NCI-H1694 (cell line): ENCODE measurements at regions not wholly inside any gene's neighbourhood (a gene's known extent, or its start where the extent isn't known, plus 50 kb on each side); places are given as distances from the start of the nearest gene placed in this dataset.

Source experiments
- DNase-seq: peaks from one replicate; lab custom pipeline; 2025; lab: John Stamatoyannopoulos, UW

DNA sequence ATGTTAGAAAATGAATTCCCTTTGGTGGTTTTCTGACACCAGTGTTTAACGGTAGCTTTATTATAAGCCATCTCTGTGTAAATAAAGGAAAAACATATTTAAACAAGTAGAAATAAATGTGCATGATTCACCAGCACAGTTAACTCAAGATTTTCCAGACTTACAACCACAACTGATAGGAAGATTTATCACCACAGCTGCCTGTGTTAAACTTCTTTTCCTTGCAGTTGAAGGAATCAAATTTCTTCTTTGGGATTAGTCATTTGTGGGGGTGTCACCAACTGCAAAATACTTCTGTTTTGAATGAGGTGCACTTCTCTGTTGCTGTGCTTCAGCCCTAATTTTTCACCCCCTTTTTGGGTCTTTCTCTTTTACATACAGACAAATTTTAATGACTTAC, 128.1 kb upstream of the STK26 start:
- DNase-seq, result no peak

DNA sequence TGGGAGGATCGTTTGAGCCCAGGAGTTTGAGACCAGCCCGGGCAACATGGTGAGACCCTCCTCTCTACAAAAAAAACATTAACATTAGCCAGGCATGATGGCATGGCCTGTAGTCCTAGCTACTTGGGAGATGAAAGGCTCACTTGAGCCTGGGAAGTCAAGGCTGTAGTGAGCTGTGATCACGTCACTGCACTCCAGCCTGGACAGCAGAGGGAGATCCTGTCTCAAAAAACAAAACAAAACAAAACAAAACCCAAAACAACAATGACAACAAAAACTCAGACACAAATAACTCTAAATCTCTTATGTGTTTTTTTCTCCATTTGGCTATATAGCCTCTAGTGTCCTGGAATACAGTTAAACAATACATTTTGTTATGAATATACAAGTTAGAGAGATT, 127.3 kb upstream of the STK26 start:
- DNase-seq, result no peak

DNA sequence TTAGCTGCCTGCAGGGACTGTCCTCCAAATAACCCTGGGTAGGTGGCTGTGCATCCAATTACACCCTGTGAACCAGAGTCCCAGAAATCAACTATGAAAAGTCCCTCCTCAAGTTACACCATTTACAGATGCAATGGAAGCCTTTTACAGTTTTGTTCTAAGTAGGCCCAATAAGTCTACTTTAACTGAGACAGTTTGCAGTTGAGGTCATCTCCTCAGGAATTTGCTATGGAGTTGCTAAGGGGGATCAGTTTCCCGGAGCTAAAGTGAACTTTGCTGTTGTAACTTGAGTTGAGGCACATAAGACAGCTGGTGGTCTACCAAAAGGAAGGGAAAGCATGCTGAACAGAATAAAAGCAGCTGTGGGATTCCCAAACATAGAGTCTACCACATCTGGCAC, 121.6 kb upstream of the STK26 start:
- DNase-seq, result no peak

DNA sequence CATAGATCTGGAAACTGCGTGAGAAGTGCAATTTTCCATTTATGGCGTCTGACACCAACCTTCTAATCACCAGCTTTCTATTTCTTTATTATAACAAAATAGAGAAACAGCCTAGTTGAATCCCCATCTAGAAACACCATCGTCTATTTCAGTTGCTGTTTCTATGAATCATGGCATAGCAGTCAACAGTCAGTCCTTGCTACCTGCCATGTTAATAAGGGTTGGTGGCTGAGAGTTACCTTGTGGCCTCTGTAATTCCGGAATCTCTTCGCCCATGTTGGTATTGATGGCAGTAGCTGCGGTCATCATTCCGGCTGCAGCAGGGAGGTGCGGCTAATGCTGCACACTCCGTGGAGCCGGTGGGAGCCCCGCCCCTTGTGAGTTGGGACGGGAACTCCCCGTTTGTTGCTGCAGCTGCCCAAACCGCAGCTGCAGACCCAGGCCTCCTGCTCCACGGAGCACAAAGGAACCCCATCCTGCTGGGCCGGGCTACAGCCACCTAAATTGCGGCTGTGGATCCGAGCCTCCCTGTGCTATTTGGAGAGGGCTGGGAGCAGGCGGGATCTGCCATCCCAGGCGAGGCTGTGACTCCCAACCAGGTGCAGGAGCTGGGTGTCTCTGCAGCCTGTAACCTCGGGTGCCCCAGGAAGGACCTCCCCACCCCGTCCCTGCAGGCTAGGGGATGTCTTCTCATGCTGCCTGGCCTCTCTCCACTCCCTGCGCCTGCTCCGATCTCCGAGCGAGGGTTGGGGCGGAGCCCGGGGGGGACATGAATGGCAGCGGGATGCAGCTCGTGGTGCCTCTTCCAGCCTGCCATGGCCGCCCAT, 115.4 kb upstream of the STK26 start:
- DNase-seq, result no peak

DNA sequence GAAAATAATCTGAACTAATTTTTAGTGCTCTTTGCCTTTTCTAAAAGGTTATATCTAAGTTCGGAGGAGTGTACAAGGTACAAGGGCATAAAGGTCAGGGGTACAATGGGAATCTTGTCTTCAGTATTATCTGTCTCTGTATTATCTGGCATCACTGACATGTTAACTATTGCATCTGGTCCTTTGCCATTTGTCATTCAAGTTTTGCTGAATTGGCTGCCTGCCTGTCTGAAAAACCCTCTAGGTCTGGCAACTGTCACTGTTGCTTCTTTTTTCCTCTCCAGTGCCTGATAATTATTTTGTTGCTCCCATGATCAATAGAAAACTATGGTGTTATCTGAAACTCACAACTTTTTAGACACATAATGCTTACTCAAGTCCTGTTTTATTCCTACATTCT, 112.5 kb upstream of the STK26 start:
- DNase-seq, result peak; percentile 61

DNA sequence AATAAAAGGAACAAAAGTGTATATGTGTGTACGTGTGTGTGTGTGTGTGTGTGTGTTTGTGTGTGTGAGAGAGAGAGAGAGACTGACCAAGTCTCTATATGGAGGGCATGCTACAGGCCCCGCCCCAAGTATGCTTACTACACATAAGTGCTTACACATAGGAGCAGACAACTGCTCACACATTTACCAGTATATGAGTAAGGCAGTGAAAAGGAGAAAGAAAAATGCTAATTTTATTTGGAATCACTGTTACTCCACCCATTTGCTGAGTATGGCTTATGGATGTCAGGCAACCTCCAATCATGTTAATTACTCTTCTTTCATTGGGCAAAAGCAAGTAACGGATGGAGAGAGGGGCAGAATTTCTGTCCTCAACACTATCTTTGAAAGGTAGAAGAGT, 107.6 kb upstream of the STK26 start:
- no peak for DNase-seq

DNA sequence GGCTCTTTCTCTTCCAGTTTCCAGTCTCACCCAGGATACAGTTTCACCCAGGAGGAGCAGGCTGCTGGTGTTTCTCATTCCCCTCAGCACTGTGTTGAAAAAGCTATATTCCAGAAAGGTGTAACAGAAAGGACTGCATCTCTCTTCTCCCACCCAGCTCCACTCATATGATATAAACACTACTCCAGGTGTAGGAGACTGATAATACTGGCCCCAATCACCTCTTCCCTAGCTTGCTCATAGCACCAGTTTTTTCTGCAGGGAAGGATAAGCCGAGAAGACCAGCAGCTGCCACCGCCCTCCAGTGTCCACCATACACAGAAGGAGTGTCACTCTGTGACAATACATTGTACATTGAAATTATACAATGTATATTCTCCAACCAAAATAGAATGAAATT, 105.5 kb upstream of the STK26 start:
- DNase-seq, result no peak

DNA sequence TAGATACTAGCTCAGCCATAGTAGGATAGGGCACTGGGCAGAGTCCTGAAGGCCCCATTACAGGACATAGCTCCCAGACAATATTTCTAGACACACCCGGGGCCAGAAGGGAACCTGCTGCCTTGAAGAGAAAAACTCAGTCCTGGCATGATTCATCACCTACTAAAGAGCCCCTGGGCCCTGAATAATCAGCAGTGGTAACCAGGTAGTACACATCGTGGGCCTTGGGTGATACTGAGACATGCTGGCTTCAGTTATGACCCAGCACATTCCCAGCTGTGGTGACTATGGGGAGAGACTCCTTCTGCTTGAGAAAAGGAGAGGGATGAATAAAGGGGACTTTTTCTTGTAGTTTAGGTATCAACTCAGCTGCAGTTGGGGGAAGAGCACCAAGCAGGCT, 104.3 kb upstream of the STK26 start:
- DNase-seq, result no peak

DNA sequence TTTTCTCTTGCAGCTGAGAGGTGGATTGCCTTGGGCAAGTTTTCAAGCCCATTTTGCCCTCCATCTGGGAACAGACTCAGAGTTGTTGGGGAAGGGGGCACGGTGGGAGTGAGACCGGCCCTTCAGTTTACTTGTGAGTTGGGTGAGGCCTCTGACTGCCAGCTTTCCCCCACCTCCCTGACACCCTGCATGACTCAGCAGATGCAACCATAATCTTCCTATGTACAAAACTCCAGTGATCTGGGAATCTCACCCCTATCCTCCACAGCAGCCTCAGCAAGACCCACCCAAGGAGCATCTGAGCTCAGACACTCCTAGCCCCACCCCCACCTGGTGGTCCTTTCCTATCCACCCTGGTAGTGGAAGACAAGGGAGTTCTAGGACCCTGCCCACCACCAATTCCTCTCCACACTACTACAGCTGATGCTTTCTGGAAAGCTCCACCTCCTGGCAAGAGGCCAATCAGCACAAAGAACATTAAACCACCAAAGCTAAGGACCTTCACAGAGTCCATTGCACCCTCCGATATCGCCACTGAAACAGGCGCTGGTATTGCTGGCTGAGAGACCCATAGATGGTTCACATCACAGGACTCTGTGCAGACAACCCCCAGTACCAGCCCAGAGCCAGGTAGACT, 99.4 kb upstream of the STK26 start:
- DNase-seq, result no peak

DNA sequence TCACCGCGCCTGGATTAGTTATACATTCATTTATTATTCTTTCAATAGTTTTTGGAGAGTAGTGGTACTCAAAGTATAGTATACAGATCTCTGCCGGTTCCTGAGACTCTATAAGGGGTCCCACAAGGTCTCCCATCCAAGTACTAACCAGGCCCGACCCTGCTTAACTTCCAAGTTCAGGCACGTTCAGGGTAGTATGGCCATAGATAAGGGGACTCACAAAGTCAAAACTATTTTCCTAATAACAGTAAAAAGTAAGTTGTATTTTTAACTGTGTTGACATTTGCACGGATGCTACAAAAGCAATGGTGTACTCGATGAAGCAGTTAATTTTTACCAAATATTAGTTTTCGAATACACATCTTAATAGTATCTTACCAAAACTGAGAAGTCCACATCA, 84.4 kb upstream of the STK26 start:
- DNase-seq, result no peak

DNA sequence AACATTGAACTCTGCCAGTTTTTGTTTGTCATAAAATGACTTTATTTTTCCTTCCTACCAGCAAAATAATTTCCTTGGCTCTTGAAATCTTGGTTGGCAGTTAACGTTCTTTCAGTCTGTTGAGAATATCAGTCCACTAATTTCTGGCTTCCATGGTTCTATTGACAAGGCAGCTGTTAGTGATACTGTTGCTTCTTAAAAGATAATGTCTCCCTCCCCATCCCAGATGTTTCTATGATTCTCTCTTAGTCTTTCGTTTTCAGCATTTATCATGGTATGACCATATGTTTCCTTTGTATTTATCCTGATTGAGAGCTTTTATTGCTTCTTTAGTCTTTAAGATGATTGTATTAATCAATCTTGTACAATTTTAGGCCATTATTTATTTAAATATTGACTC, 81.1 kb upstream of the STK26 start:
- no peak for DNase-seq

DNA sequence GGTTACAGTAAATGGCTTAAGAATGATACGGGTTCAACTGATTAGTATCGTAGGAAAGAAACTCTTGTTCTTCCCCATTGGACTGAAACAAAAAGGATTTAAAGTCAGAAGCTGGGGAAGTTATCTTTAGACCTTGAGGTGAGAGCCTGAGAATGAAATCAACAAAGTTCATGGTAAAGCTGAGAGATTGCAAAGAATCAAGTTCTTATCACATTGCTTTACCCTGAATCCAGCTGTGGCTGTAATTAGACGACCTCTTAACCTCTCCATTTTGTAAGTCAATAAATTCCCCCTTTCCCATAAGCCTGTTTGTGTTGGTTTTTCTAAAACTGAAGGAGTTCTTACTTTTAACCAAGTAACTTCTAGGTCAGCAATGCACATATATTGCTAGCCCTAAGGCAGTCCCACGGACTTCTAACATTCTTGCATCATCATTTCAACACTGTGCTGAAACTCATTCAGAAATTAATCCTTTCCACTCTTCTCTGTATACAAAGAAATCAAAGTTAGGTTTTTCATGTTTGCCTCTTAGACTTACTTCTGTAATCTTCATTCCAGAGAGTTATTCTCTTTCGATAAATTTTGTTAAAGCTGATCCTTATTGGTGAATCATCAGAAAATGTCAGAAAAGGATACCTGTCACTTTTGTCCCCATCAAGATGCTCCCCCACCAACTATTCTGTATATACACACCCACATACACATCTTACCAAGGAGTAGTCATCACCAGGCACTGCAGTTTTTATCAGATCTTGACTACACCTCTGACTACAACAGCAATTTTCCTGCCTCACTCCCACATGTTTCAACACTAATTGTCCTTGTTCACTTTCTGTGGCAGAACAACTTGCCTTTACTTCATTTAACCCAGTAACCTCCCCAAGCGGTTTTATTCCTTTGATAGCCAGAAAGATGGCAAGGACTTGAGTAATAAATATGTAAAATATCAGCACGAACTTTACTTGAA, 77.9 kb upstream of the STK26 start:
- DNase-seq, result no peak

DNA sequence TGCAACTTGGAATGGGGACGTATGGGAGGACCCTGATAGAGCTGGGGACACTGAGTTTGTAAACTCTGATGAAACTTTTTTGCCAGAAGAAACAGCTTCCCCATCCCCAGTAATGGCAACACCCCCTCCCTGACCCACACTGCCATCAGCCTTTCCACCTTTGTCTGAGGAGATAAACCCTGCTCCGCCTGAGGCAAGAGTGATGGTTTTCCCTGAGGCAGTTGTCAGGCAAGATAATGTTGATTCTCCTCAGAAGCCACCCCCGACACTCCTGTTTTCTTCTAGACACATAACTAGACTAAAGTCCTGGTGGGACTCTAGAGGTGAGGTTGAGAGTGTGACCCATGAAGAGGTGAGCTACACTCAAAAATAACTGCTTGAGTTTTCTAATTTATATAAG, 71.9 kb upstream of the STK26 start:
- no peak for DNase-seq

DNA sequence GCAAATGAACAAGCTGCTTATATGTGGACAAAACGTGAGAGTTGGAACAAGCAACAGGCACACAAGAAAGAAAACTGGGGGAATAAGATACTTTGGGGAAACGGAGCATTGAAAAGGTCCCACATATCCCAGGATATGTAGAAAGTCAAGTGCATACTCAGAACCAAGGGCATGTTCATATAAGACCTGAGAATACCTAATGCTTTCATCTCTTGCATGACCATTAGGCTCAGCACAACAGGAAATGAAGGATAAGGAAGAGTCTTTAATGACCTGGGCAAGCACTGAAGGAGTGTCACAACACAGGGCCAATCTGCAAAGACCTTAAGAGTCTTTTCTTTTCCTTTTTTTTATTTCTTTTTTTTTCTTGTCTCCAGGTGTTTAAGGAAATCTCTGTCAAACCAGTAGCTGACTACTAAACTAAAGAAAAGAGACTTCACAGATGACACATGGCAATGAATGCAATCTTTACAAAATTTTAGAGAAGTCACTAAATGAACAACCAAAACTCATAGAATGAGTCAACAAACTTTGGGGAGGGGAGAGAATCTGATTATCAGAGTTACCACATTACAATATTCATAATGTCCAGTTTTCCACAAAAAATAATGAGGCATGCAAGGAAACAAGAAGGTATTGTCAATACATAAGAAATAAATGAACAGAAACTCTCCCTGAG, 67.9 kb upstream of the STK26 start:
- DNase-seq, result no peak

DNA sequence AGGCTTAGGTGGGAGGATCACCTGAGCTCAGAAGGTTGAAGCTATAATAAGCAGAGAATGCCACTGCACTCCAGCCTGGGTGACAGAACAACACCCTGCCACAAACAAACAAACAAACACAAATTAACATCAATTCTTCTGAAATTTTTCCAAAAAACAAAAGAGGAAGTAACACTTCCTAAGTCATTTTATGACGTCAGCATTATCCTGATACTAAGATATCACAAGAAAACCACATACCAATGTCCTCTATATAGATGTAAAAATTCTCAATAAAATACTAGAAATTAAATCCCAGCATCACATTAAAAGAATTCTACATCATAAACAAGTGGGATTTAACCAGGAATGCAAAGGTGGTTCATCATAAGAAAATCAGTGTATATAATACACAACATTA, 64.4 kb upstream of the STK26 start:
- no peak for DNase-seq

DNA sequence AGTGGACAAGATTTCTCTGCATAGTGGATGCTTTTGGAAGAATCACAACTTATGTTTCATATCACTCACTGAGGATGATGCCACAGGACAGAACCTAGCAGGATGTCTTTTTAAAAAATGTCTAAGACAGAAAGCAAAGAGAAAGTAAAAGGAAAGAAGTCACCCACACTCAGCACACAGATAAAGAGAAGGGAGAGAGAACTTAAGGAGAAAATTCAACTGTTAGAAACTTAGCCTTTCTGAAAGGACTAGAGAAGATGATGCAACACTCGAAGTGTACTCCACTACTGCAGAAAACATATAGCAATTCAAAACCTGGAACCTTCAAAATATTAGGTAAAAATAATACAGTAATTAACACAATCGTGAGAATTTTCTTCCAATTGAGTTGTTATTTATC, 52.8 kb upstream of the STK26 start:
- no peak for DNase-seq
